GM23338 (cell line): ENCODE measurements at regions not wholly inside any gene's neighbourhood (a gene's known extent, or its start where the extent isn't known, plus 50 kb on each side); places are given as distances from the start of the nearest gene placed in this dataset.

ENCODE experiments used
- ATAC-seq: fragments of 200-7000 bp; cut with Tn5 transposase; 3 replicates; pipeline ENCODE4 v1.9.1; 2020
- DNase-seq: peaks from one replicate; pipeline ENCODE4 v3.0.0-alpha.2; 2015; ENCODE audit warnings: low spot score
- H2AFZ ChIP-seq: fragments of 200-600 bp; sonication (generic); 2 replicates; pipeline ENCODE4 v1.8.0; 2016; ENCODE audit warnings: antibody characterized with exemption, mild to moderate bottlenecking, moderate library complexity
- H3F3A ChIP-seq: fragments of 200-600 bp; sonication (generic); replicated peaks from 2 replicates; pipeline ENCODE4 v1.8.0; 2017; ENCODE audit warnings: antibody characterized with exemption, mixed run types, low read depth
- H3K27ac ChIP-seq: fragments of 200-600 bp; sonication (generic); 2 replicates; pipeline ENCODE4 v1.6.1; 2016; ENCODE audit warnings: low read depth
- H3K27me3 ChIP-seq: fragments of 200-600 bp; sonication (generic); 2 replicates; pipeline ENCODE4 v1.8.0; 2016; ENCODE audit warnings: mild to moderate bottlenecking, mixed run types, moderate library complexity; ENCODE audit not compliant: insufficient read depth
- H3K36me3 ChIP-seq: fragments of 200-600 bp; sonication (generic); 2 replicates; pipeline ENCODE4 v1.8.0; 2016; ENCODE audit warnings: mild to moderate bottlenecking; ENCODE audit not compliant: insufficient read depth
- H3K4me1 ChIP-seq: fragments of 200-600 bp; sonication (generic); 2 replicates; pipeline ENCODE4 v1.8.0; 2016; ENCODE audit warnings: mild to moderate bottlenecking, moderate library complexity; ENCODE audit not compliant: insufficient read depth
- H3K4me2 ChIP-seq: fragments of 200-600 bp; sonication (generic); 2 replicates; pipeline ENCODE4 v1.7.1; 2017; ENCODE audit warnings: mixed run types
- H3K4me3 ChIP-seq: fragments of 200-600 bp; sonication (generic); 2 replicates; pipeline ENCODE4 v1.6.1; 2016; ENCODE audit warnings: mixed run types
- H3K79me2 ChIP-seq: fragments of 200-600 bp; sonication (generic); replicated peaks from 2 replicates; pipeline ENCODE4 v1.8.0; 2017; ENCODE audit warnings: mild to moderate bottlenecking; ENCODE audit not compliant: insufficient read depth
- H3K9me2 ChIP-seq: fragments of 200-600 bp; sonication (generic); 2 replicates; pipeline ENCODE4 v1.8.0; 2017; ENCODE audit not compliant: insufficient read depth
- H4K20me1 ChIP-seq: fragments of 200-600 bp; sonication (generic); replicated peaks from 2 replicates; pipeline ENCODE4 v1.8.0; 2017; ENCODE audit warnings: mild to moderate bottlenecking; ENCODE audit not compliant: insufficient read depth
- H3K27ac Mint-ChIP-seq: 2 replicates; pipeline ENCODE4 v1.8.0; 2020; ENCODE audit warnings: inconsistent platforms, mild to moderate bottlenecking, moderate library complexity, mixed read lengths
- H3K27me3 Mint-ChIP-seq: 3 replicates; pipeline ENCODE4 v1.8.0; 2022; ENCODE audit warnings: low read depth, mild to moderate bottlenecking, moderate library complexity, mixed read lengths, inconsistent platforms; ENCODE audit not compliant: insufficient read depth, poor library complexity
- H3K36me3 Mint-ChIP-seq: 3 replicates; pipeline ENCODE4 v1.8.0; 2021; ENCODE audit warnings: low read depth, mild to moderate bottlenecking, inconsistent platforms, moderate library complexity, mixed read lengths
- H3K4me1 Mint-ChIP-seq: 3 replicates; pipeline ENCODE4 v1.8.0; 2020; ENCODE audit warnings: mild to moderate bottlenecking, inconsistent platforms, mixed read lengths
- H3K4me3 Mint-ChIP-seq: 3 replicates; pipeline ENCODE4 v1.8.0; 2021; ENCODE audit warnings: moderate library complexity, mild to moderate bottlenecking, inconsistent platforms, mixed read lengths
- H3K9me3 Mint-ChIP-seq: 3 replicates; pipeline ENCODE4 v1.8.0; 2020; ENCODE audit warnings: moderate library complexity, mild to moderate bottlenecking, inconsistent platforms, mixed read lengths
- CTCF ChIP-seq, 2 experiments: fragments of 200-600 bp in 1 of 2; sonication (generic) in 1 of 2; conservative IDR thresholded peaks; 2 replicates each; pipeline versions ENCODE4 v1.5.1 to v1.6.1; 2016 to 2017; ENCODE audit warnings: antibody characterized with exemption in 2 of 2, low read depth in 2 of 2, mild to moderate bottlenecking in 2 of 2, moderate library complexity in 1 of 2
- EZH2phosphoT487 ChIP-seq: fragments of 200-600 bp; sonication (generic); IDR thresholded peaks from one replicate; pipeline ENCODE4 v1.8.1; 2018; ENCODE audit warnings: antibody characterized with exemption; ENCODE audit not compliant: unreplicated experiment
- NANOG ChIP-seq: IDR thresholded peaks from 2 replicates; pipeline ENCODE4 v1.6.1; 2016; ENCODE audit warnings: antibody characterized with exemption, borderline replicate concordance
- POLR2AphosphoS5 ChIP-seq: IDR thresholded peaks from 2 replicates; pipeline ENCODE4 v1.6.1; 2016; ENCODE audit warnings: antibody characterized with exemption, low read depth
- ZNF114 ChIP-seq: fragments of 250-450 bp; sonication (Bioruptor Pico); IDR thresholded peaks from 2 replicates; pipeline ENCODE4 v1.5.0; 2020; ENCODE audit warnings: mild to moderate bottlenecking, moderate library complexity
- ZNF331 ChIP-seq: fragments of 250-450 bp; sonication (Bioruptor Pico); IDR thresholded peaks from 2 replicates; pipeline ENCODE4 v1.5.0; 2020; ENCODE audit warnings: low read depth, mild to moderate bottlenecking, moderate library complexity
- ZNF462 ChIP-seq: fragments of 250-450 bp; sonication (Bioruptor Pico); IDR thresholded peaks from 2 replicates; pipeline ENCODE4 v1.5.0; 2020; ENCODE audit warnings: mild to moderate bottlenecking, moderate library complexity

- H3K27me3 Mint-ChIP-seq, result no peaks in the 10 kb centered on the region
- Histone ChIP-seq H3K4me1 (no peaks in the 10 kb centered on the region), H3K27me3 (no peaks in the 10 kb centered on the region), H3K4me3 (no peak overlapping the region), H3F3A (no peaks in the 10 kb centered on the region), H3K9me2 (peaks cover 14% of the 10 kb centered on the region; the same call in 1 of the 2 replicates), H3K36me3 (no peaks in the 10 kb centered on the region), H3K27ac (no peak overlapping the region), H3K79me2 (no peaks in the 10 kb centered on the region), H3K4me2 (no peak overlapping the region), H2AFZ (no peak overlapping the region), H4K20me1 (no peaks in the 10 kb centered on the region)
- H3K27ac Mint-ChIP-seq, result no peak overlapping the region
- no peaks in the 10 kb centered on the region for H3K4me1 Mint-ChIP-seq
- no peaks in the 10 kb centered on the region; the same call in 2 of the 3 replicates for H3K36me3 Mint-ChIP-seq
- no peak for ATAC-seq
- no peak for DNase-seq
- no peak overlapping the region for H3K4me3 Mint-ChIP-seq
- H3K9me3 Mint-ChIP-seq, result peaks cover 17% of the 10 kb centered on the region
- TF ChIP-seq ZNF331 (CRISPR knock-in tag) (no peak), EZH2phosphoT487 (no peak), CTCF (conservative IDR thresholded peaks at IDR 0.05; ENCODE audit: low read depth in 2 of 2) (no peak), NANOG (no peak), ZNF114 (CRISPR knock-in tag) (no peak), ZNF462 (no peak), POLR2AphosphoS5 (no peak)
Measured at GRCh38 chr1:177377866-177378265, 207.1 kb downstream of the BRINP2 start.
